ENCODE measurements at regions not wholly inside any gene's neighbourhood (a gene's known extent, or its start where the extent isn't known, plus 50 kb on each side); places are given as distances from the start of the nearest gene placed in this dataset.

- H3K27ac ChIP-seq = no peak overlapping the region
- 66 to 74% methylated on average over 2 of the region's 2 CpGs for WGBS, 2 donors
- H3K36me3 ChIP-seq = no peaks in the 10 kb centered on the region
- no peaks in the 10 kb centered on the region for H3K4me1 ChIP-seq
- no peak for DNase-seq
- H3K27me3 ChIP-seq = no peaks in the 10 kb centered on the region
- TF ChIP-seq CTCF (IDR thresholded peaks at IDR 0.05) = no peak
- no peak for TF ChIP-seq POLR2A (IDR thresholded peaks at IDR 0.05)
- intact Hi-C loops (cut with DNase I) = no loop called here
- H3K9me3 ChIP-seq = no peaks in the 10 kb centered on the region
- no peak overlapping the region for H3K4me3 ChIP-seq (replicated peaks in 1 of 3)
Measured at GRCh38 chr2:126368758-126369157, 287.2 kb upstream of the GYPC start.

DNA sequence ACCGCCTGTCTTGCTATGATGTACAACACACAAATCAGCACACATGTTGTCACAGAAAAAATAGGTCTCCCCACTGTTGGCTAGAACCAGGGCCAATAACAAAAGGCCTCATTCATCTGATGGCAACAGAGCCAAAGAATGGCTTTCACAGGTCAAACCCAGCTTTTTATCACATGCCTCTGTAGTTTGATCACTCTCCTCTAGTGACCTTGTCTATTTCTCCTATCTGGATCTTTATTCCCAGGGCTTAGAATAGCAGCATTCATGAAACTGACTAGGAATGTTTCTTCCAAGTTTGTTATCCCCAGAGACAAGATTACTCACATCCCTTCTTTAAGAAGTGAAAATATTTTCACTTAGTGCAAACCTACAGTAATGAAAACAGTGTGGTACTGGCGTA lies 285.8 kb upstream of the GYPC start:
- intact Hi-C loops (cut with DNase I) = no loop called here
- H3K27me3 ChIP-seq = no peaks in the 10 kb centered on the region
- no peaks in the 10 kb centered on the region for H3K4me1 ChIP-seq
- WGBS, 2 donors = 88 to 90% methylated on average over 2 of the region's 2 CpGs
- no peaks in the 10 kb centered on the region for H3K36me3 ChIP-seq
- TF ChIP-seq CTCF (IDR thresholded peaks at IDR 0.05) = no peak
- H3K27ac ChIP-seq = no peak overlapping the region
- no peaks in the 10 kb centered on the region for H3K9me3 ChIP-seq
- no peak overlapping the region for H3K4me3 ChIP-seq (replicated peaks in 1 of 3)
- DNase-seq = no peak

DNA sequence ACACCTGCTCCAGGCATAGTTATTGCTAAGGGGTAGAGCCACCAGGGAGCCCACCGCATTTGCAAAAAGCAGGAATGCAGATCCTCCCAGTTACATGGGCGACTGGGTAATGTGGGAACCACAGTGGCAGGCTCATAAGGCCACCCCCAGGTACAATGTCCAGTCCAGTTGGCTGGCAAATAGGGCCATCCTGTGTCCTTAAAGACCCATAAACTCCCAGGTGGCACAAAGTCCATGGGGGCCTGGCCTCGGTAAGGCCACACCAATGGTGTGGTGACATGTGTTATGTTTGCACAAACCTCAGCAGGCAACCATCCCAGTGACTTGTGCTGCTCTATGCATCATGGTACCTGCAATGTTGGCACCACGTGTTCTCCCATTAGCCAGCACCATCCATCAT lies 283.6 kb upstream of the GYPC start:
- Histone ChIP-seq H3K4me1 (no peaks in the 10 kb centered on the region), H3K27ac (no peak overlapping the region), H3K4me3 (replicated peaks in 1 of 3) (no peak overlapping the region), H3K36me3 (no peaks in the 10 kb centered on the region), H3K27me3 (no peaks in the 10 kb centered on the region), H3K9me3 (no peaks in the 10 kb centered on the region)
- no peak for TF ChIP-seq CTCF (IDR thresholded peaks at IDR 0.05)
- no peak for TF ChIP-seq POLR2A (IDR thresholded peaks at IDR 0.05)
- 93 to 96% methylated on average over 3 to 4 of the region's 4 CpGs for WGBS, 2 donors
- intact Hi-C loops (cut with DNase I) = no loop called here
- no peak for DNase-seq

GRCh38 chr2:126378176-126378575 lies 277.8 kb upstream of the GYPC start:
- H3K36me3 ChIP-seq = no peaks in the 10 kb centered on the region
- 91 to 94% methylated on average over 1 of the region's 1 CpG for WGBS, 2 donors
- intact Hi-C loops (cut with DNase I) = no loop called here

DNA sequence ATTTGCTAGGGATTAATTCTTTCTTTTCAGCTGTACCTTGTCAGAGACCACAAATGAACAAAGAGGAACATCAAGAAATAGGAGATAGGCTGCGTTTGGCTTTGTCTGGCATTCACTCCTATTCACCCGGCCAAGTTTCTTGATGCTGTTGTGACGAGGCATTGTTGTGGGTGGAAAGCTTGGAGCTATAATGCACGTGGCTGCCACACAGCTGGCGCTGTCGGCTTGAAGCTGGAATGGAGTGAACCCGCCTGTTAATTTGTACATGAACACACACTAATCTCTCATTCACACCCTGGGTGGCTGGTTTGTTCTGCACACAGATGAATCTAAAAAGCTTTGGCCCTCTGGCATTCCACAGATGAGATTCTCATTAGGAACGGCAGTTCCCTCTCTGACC lies 274.9 kb upstream of the GYPC start:
- Histone ChIP-seq H3K4me1 (no peaks in the 10 kb centered on the region), H3K36me3 (no peaks in the 10 kb centered on the region), H3K9me3 (no peaks in the 10 kb centered on the region), H3K4me3 (replicated peaks in 1 of 3) (no peak overlapping the region), H3K27me3 (no peaks in the 10 kb centered on the region), H3K27ac (no peak overlapping the region)
- no peak for DNase-seq
- TF ChIP-seq POLR2A (IDR thresholded peaks at IDR 0.05) = no peak
- TF ChIP-seq CTCF (IDR thresholded peaks at IDR 0.05) = no peak
- 78 to 87% methylated on average over 8 of the region's 8 CpGs for WGBS, 2 donors
- intact Hi-C loops (cut with DNase I) = no loop called here

More at GRCh38 chr2:126378176-126378575, 277.8 kb upstream of the GYPC start:
- Histone ChIP-seq H3K27ac (no peak overlapping the region), H3K4me1 (no peaks in the 10 kb centered on the region), H3K4me3 (replicated peaks in 1 of 3) (no peak overlapping the region), H3K27me3 (no peaks in the 10 kb centered on the region), H3K9me3 (no peaks in the 10 kb centered on the region)
- no peak for TF ChIP-seq CTCF (IDR thresholded peaks at IDR 0.05)
- TF ChIP-seq POLR2A (IDR thresholded peaks at IDR 0.05) = no peak
- no peak for DNase-seq
